Hepatocyte (in vitro differentiated cells): ENCODE measurements at regions not wholly inside any gene's neighbourhood (a gene's known extent, or its start where the extent isn't known, plus 50 kb on each side); places are given as distances from the start of the nearest gene placed in this dataset.
"Not testable (repeated sequence)": the region's sequence is repeated elsewhere in the genome, so short reads cannot be mapped to it uniquely, and the experiment has no call there.

ENCODE experiments used
- DNase-seq: peaks from one replicate; pipeline ENCODE4 v3.0.0-alpha.2; 2016; ENCODE audit warnings: low spot score
- H2AFZ ChIP-seq: fragments of 200-600 bp; sonication (generic); 2 replicates; pipeline ENCODE4 v1.6.0; 2016; ENCODE audit warnings: antibody characterized with exemption, mild to moderate bottlenecking
- H3K27ac ChIP-seq: fragments of 200-600 bp; sonication (generic); 2 replicates; pipeline ENCODE4 v1.5.1; 2016; ENCODE audit warnings: mild to moderate bottlenecking
- H3K27me3 ChIP-seq: fragments of 200-600 bp; sonication (generic); 2 replicates; pipeline ENCODE4 v1.6.1; 2016
- H3K36me3 ChIP-seq: fragments of 200-600 bp; sonication (generic); replicated peaks from 2 replicates; pipeline ENCODE4 v1.5.1; 2016; ENCODE audit warnings: low read depth; ENCODE audit not compliant: insufficient read depth
- H3K4me1 ChIP-seq: fragments of 200-600 bp; sonication (generic); 2 replicates; pipeline ENCODE4 v1.5.1; 2016; ENCODE audit warnings: mild to moderate bottlenecking, moderate library complexity; ENCODE audit not compliant: insufficient read depth
- H3K4me2 ChIP-seq: fragments of 200-600 bp; sonication (generic); 2 replicates; pipeline ENCODE4 v1.6.0; 2016
- H3K4me3 ChIP-seq: fragments of 200-600 bp; sonication (generic); 2 replicates; pipeline ENCODE4 v1.5.1; 2016; ENCODE audit warnings: mild to moderate bottlenecking
- H3K79me2 ChIP-seq: fragments of 200-600 bp; sonication (generic); 2 replicates; pipeline ENCODE4 v1.6.0; 2017; ENCODE audit warnings: mild to moderate bottlenecking
- H3K9me2 ChIP-seq: fragments of 200-600 bp; sonication (generic); replicated peaks from 2 replicates; pipeline ENCODE4 v1.6.0; 2017; ENCODE audit warnings: mild to moderate bottlenecking; ENCODE audit not compliant: insufficient read depth
- H3K9me3 ChIP-seq: fragments of 200-600 bp; sonication (generic); 2 replicates; pipeline ENCODE4 v1.5.1; 2016; ENCODE audit warnings: low read depth, mild to moderate bottlenecking
- H4K20me1 ChIP-seq: fragments of 200-600 bp; sonication (generic); 2 replicates; pipeline ENCODE4 v1.6.0; 2016; ENCODE audit warnings: mild to moderate bottlenecking; ENCODE audit not compliant: insufficient read depth, poor library complexity, severe bottlenecking
- EZH2 ChIP-seq: fragments of 200-600 bp; sonication (generic); IDR thresholded peaks from 2 replicates; pipeline ENCODE4 v1.6.1; 2016; ENCODE audit warnings: antibody characterized with exemption, mild to moderate bottlenecking, borderline replicate concordance
- EZH2phosphoT487 ChIP-seq: fragments of 200-600 bp; sonication (generic); IDR thresholded peaks from one replicate; pipeline ENCODE4 v1.6.1; 2018; ENCODE audit warnings: antibody characterized with exemption, mild to moderate bottlenecking, low read depth, moderate library complexity; ENCODE audit not compliant: unreplicated experiment, severe bottlenecking
- WGBS: methylation state at CpG from one replicate; pipeline ENCODE4 v1.1.6; 2016; ENCODE audit warnings: low lambda C conversion rate; ENCODE audit errors: missing lambda C conversion rate; 5-methylcytosine and 5-hydroxymethylcytosine counted together
- TF ChIP-seq, protein P1 (sequence below): fragments of 200-600 bp; sonication (generic); IDR thresholded peaks from 2 replicates; pipeline ENCODE4 v1.5.1; 2016; ENCODE audit warnings: antibody characterized with exemption, mild to moderate bottlenecking; ENCODE audit not compliant: poor library complexity

DNA sequence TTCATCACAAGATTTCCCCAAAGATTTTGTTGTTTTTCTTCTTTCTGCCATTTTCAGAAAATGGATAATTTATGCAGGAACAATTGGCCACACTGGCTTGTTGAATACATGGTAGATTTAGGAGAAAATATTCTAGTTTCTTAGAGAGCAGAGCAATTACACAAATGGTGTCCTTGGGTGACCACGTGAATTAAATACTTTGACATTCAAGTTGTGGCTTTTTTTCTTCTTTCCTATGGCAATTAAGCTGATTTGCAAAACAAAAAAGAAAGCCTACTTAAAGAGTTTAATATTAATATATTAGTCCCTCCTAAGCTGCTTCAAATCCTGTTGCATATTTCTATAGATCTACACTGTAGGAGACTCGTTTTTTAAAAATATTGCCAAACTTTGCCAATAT lies 133.0 kb upstream of the HTR2C start:
- WGBS, result 33% methylated on average over 2 of the region's 2 CpGs
- no peak for DNase-seq
- no peaks in the 10 kb centered on the region for H4K20me1 ChIP-seq
- no peak overlapping the region for H3K4me3 ChIP-seq
- no peak overlapping the region for H3K27ac ChIP-seq
- no peak overlapping the region for H3K4me2 ChIP-seq
- H3K9me2 ChIP-seq, result no peaks in the 10 kb centered on the region
- H3K79me2 ChIP-seq, result no peaks in the 10 kb centered on the region
- H3K4me1 ChIP-seq, result no peaks in the 10 kb centered on the region
- no peaks in the 10 kb centered on the region for H3K9me3 ChIP-seq
- no peak for TF ChIP-seq EZH2phosphoT487
- TF ChIP-seq EZH2, result no peak
- TF ChIP-seq, protein P1, sequence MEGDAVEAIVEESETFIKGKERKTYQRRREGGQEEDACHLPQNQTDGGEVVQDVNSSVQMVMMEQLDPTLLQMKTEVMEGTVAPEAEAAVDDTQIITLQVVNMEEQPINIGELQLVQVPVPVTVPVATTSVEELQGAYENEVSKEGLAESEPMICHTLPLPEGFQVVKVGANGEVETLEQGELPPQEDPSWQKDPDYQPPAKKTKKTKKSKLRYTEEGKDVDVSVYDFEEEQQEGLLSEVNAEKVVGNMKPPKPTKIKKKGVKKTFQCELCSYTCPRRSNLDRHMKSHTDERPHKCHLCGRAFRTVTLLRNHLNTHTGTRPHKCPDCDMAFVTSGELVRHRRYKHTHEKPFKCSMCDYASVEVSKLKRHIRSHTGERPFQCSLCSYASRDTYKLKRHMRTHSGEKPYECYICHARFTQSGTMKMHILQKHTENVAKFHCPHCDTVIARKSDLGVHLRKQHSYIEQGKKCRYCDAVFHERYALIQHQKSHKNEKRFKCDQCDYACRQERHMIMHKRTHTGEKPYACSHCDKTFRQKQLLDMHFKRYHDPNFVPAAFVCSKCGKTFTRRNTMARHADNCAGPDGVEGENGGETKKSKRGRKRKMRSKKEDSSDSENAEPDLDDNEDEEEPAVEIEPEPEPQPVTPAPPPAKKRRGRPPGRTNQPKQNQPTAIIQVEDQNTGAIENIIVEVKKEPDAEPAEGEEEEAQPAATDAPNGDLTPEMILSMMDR, result no peak
- no peak overlapping the region for H2AFZ ChIP-seq
- no peaks in the 10 kb centered on the region for H3K27me3 ChIP-seq
- no peaks in the 10 kb centered on the region for H3K36me3 ChIP-seq

DNA sequence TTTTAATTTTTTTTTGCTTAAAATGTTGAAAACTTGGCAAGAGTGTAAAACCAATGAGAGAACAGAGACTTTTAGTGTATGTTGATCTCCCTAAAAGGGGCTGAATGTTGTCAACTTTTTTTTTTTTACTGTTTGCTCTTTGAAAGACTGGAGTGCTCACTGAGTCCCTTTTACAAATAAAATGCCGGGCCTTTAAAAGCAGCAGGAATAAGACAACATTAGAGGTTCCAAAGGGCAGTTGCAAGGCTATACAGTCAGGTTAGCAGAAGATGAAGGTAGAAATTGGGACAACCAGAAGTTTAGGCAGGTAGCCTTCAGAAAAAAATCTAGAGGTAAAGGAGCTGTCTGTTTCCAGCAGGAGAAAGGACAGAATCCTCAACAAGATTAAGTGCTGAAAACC lies 132.5 kb upstream of the HTR2C start:
- TF ChIP-seq, protein P1, result no peak
- no peak for TF ChIP-seq EZH2phosphoT487
- TF ChIP-seq EZH2, result no peak
- H3K27me3 ChIP-seq, result no peaks in the 10 kb centered on the region
- H3K27ac ChIP-seq, result no peak overlapping the region
- no peaks in the 10 kb centered on the region for H3K79me2 ChIP-seq
- no peaks in the 10 kb centered on the region for H3K9me2 ChIP-seq
- no peaks in the 10 kb centered on the region for H3K4me1 ChIP-seq
- no peak overlapping the region for H3K4me2 ChIP-seq
- H3K9me3 ChIP-seq, result no peaks in the 10 kb centered on the region
- 54% methylated on average over 1 of the region's 1 CpG for WGBS
- no peak overlapping the region for H2AFZ ChIP-seq
- H3K4me3 ChIP-seq, result no peak overlapping the region
- DNase-seq, result no peak
- no peaks in the 10 kb centered on the region for H4K20me1 ChIP-seq
- H3K36me3 ChIP-seq, result no peaks in the 10 kb centered on the region

DNA sequence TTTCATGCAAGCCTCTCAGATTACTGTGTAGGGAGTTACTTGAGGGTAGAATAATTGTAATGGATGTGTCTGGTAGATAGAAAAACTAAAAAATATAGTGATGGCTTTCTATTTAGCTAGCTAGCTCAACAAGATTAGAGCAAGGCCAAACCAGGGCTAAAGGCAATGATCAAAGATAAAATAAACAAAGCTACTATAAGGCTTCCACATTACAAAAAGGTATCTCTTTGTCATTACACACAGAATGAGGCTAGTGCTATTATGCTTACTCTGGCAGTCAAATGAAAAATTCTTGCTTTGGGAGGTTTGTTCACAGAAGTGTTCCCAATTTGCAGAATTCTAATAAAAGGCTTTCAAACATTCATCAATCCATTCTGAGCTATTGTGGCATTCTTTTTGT lies 121.6 kb upstream of the HTR2C start:
- Histone ChIP-seq H3K4me3 (no peak overlapping the region), H2AFZ (no peak overlapping the region), H3K4me1 (no peaks in the 10 kb centered on the region), H3K9me2 (no peaks in the 10 kb centered on the region), H3K27ac (no peak overlapping the region), H3K27me3 (peaks cover 20% of the 10 kb centered on the region), H3K79me2 (no peaks in the 10 kb centered on the region), H3K36me3 (no peaks in the 10 kb centered on the region), H3K4me2 (no peak overlapping the region), H4K20me1 (no peaks in the 10 kb centered on the region), H3K9me3 (no peaks in the 10 kb centered on the region)
- no peak for DNase-seq
- TF ChIP-seq, protein P1, result no peak
- TF ChIP-seq EZH2, result no peak
- TF ChIP-seq EZH2phosphoT487, result no peak

DNA sequence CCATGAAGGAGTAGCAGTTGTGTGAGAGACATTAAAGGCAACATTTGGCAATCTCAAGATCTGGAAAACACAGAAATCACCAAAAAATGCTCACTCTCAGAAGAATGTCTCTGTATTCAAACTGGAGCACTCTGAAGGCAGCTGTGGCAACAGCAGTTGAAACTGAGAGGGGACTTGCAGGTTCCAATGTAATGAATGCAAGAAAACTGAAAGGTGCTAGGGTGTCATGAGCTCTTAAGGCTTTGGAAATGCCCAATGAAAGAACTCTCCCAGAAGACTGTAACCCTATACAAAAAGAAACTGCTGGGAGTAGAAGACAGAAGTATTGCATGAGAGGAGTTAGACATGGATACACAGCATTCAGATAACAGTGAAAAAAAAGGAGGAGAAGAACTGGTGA lies 118.2 kb upstream of the HTR2C start:
- no peaks in the 10 kb centered on the region for H3K9me3 ChIP-seq
- TF ChIP-seq EZH2, result no peak

DNA sequence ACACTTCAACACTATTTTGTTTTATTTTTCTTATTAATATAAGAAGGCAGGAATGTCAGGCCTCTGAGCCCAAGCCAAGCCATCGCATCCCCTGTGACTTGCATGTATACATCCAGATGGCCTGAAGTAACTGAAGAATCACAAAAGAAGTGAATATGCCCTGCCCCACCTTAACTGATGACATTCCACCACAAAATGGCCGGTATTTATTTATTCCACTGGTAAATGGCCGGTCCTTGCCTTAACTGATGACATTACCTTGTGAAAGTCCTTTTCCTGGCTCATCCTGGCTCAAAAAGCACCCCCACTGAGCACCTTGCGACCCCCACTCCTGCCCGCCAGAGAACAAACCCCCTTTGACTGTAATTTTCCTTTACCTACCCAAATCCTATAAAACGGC lies 111.9 kb upstream of the HTR2C start:
- not testable (repeated sequence) for DNase-seq, H3K4me2 ChIP-seq, H3K27ac ChIP-seq, H2AFZ ChIP-seq, H3K27me3 ChIP-seq, H3K9me3 ChIP-seq, H3K79me2 ChIP-seq, H3K4me1 ChIP-seq, H3K4me3 ChIP-seq, H4K20me1 ChIP-seq, H3K36me3 ChIP-seq, H3K9me2 ChIP-seq
- WGBS, result 62% methylated on average over 6 of the region's 6 CpGs

More for the DNA sequence above, 118.2 kb upstream of the HTR2C start:
- H3K27ac ChIP-seq, result no peak overlapping the region
- no peaks in the 10 kb centered on the region for H3K4me1 ChIP-seq
- no peaks in the 10 kb centered on the region for H3K36me3 ChIP-seq
- H3K79me2 ChIP-seq, result no peaks in the 10 kb centered on the region
- H4K20me1 ChIP-seq, result no peaks in the 10 kb centered on the region
- no peaks in the 10 kb centered on the region for H3K9me2 ChIP-seq
- no peak for DNase-seq
- H3K4me2 ChIP-seq, result no peak overlapping the region
- H3K27me3 ChIP-seq, result peaks cover 25% of the 10 kb centered on the region
- H2AFZ ChIP-seq, result no peak overlapping the region
- H3K4me3 ChIP-seq, result no peak overlapping the region
